HFFc6 (cell line): ENCODE measurements at regions not wholly inside any gene's neighbourhood (a gene's known extent, or its start where the extent isn't known, plus 50 kb on each side); places are given as distances from the start of the nearest gene placed in this dataset.

Experiments
- DNase-seq: peaks from one replicate; pipeline ENCODE4 v3.0.0-alpha.2; 2018
- H3K27ac Mint-ChIP-seq: 2 replicates; pipeline ENCODE4 v1.8.0; 2020; ENCODE audit warnings: mild to moderate bottlenecking, mixed read lengths
- H3K27me3 Mint-ChIP-seq: 2 replicates; pipeline ENCODE4 v1.8.0; 2021; ENCODE audit warnings: mild to moderate bottlenecking, moderate library complexity, mixed read lengths; ENCODE audit not compliant: insufficient read depth
- H3K36me3 Mint-ChIP-seq: 2 replicates; pipeline ENCODE4 v1.8.0; 2021; ENCODE audit warnings: low read depth, mixed read lengths
- H3K4me1 Mint-ChIP-seq: 2 replicates; pipeline ENCODE4 v1.8.0; 2020; ENCODE audit warnings: low read depth, mixed read lengths
- H3K4me3 Mint-ChIP-seq: 2 replicates; pipeline ENCODE4 v1.8.0; 2020; ENCODE audit warnings: mild to moderate bottlenecking, moderate library complexity, mixed read lengths
- H3K9me3 Mint-ChIP-seq: 2 replicates; pipeline ENCODE4 v1.8.0; 2020; ENCODE audit warnings: mild to moderate bottlenecking, mixed read lengths
- TF ChIP-seq, protein P1 (sequence below): fragments of 200-600 bp; sonication (generic); IDR thresholded peaks from 2 replicates; pipeline ENCODE4 v1.5.0; 2021; ENCODE audit warnings: antibody characterized with exemption, mild to moderate bottlenecking

DNA sequence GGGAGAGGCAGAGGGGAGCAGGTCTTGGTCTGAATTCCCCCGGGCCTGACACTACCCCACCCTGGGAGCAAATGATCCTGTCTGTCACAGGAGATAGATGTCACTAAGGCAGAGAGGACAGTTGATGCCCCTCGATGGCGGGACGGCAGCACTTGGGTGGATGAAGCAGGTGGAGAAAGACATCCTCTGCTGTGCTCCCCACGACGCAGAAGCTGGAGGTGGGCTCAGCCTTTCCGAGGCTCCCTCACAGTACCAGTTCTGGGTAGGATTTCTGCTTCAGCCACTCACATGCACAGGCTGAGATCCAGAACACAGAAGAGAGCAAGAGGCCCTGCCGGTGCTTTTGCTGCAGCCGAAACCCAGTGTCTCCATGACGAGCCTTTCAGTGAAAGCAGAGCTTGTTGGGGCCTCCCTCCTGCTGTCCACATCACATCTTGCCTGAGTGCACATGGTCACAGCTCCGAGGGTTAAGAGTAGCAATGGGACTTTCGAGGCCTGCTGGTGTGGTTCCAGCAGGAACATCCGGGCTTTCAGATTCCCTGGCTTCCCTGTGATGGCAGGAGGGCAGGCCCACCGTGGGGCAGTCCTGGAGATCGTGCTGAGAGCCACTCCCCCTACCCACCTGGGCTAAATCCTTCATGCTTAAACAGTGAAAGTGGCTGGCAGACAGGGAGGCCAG is 107.3 kb upstream of the PRR20G start:
- Mint-ChIP-seq H3K4me3 (no peak overlapping the region), H3K27me3 (peaks cover 60% of the 10 kb centered on the region), H3K27ac (no peak overlapping the region), H3K36me3 (no peaks in the 10 kb centered on the region), H3K9me3 (no peaks in the 10 kb centered on the region), H3K4me1 (0 out of 2 replicates have a peak, but pooled peaks cover 5% of the 10 kb centered on the region)
- DNase-seq = no peak
- TF ChIP-seq, protein P1, sequence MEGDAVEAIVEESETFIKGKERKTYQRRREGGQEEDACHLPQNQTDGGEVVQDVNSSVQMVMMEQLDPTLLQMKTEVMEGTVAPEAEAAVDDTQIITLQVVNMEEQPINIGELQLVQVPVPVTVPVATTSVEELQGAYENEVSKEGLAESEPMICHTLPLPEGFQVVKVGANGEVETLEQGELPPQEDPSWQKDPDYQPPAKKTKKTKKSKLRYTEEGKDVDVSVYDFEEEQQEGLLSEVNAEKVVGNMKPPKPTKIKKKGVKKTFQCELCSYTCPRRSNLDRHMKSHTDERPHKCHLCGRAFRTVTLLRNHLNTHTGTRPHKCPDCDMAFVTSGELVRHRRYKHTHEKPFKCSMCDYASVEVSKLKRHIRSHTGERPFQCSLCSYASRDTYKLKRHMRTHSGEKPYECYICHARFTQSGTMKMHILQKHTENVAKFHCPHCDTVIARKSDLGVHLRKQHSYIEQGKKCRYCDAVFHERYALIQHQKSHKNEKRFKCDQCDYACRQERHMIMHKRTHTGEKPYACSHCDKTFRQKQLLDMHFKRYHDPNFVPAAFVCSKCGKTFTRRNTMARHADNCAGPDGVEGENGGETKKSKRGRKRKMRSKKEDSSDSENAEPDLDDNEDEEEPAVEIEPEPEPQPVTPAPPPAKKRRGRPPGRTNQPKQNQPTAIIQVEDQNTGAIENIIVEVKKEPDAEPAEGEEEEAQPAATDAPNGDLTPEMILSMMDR = no peak

DNA sequence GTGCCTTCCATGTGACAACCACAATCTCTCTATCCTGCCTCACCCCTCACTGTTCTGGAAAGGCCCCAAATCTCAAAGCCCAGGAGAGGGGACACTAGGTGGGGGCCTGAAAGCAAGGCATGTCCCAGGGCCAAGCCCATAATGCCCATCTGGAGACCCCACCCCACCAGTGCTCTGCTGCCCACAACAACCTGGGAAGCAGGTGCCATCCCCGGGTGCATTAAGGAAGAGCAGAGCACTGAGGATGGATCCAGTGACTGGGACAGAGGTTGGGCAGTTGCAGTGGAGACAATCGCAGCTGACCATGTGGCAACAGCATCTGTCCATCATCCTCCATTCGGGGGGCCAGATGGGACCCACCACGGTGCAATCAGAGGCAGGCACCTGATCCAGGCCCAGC is 106.2 kb upstream of the PRR20G start:
- Mint-ChIP-seq H3K4me1 (peaks cover 12% of the 10 kb centered on the region), H3K9me3 (no peaks in the 10 kb centered on the region), H3K27ac (no peak overlapping the region), H3K4me3 (no peak overlapping the region), H3K36me3 (no peaks in the 10 kb centered on the region), H3K27me3 (peaks cover 65% of the 10 kb centered on the region)
- TF ChIP-seq, protein P1 = no peak
- no peak for DNase-seq

DNA sequence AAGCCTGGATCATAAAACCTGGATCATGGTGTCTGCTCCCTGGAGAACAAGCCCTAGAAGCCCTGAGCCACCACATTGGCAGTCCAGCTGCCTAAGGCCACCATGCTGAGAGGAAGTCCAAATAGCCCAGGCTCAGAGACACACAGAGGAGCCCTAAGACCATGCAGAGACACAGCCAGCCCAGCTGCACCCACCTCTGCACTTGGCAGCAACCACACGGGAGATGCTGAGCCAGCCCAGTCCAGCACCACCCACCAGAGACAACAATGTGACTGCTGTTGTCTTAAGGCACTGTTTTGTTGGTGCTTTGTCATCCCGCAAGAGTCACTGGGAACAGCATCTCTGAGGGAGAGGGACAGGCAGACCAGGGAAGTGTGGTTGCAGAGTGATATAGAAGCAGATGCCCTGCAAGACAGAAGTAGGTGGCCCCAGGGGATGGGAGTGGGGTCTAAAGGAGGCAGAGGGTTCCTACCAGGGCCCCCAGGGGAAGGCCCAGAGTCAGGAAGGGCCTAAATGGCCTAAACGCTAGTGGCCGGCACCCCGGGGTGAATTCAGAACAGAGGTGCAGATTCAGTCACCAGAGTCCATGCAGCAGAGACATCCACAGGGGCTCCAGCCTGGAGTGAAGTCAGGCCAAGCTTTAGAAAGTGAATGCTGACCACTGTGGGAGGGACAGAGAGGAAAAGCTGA is 105.4 kb upstream of the PRR20G start:
- no peak for DNase-seq
- H3K4me3 Mint-ChIP-seq = no peak overlapping the region
- TF ChIP-seq, protein P1 = no peak
- peaks cover 64% of the 10 kb centered on the region for H3K27me3 Mint-ChIP-seq
- H3K27ac Mint-ChIP-seq = no peak overlapping the region
- H3K36me3 Mint-ChIP-seq = no peaks in the 10 kb centered on the region
- peaks cover 12% of the 10 kb centered on the region for H3K4me1 Mint-ChIP-seq
- no peaks in the 10 kb centered on the region for H3K9me3 Mint-ChIP-seq

DNA sequence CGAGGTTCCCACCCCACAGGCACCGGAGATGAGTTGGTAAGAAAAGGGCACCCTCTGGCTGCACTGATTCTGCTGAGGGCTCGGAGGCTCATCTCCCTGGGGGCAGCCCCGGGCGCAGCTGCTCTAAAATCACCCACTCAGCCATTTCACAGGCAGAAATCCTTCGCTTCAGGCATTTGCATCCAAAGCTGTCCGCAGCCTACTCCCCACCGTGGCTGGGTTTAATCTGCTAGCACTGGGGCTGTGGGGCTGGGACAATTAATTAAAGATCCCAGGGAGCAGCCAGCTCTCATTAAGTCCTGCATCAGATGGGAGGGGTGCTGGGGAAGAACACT is 104.3 kb upstream of the PRR20G start:
- TF ChIP-seq, protein P1 = no peak
- Mint-ChIP-seq H3K27ac (no peak overlapping the region), H3K27me3 (peaks cover 62% of the 10 kb centered on the region), H3K4me3 (no peak overlapping the region), H3K36me3 (no peaks in the 10 kb centered on the region), H3K9me3 (no peaks in the 10 kb centered on the region), H3K4me1 (peaks cover 12% of the 10 kb centered on the region)
- no peak for DNase-seq

DNA sequence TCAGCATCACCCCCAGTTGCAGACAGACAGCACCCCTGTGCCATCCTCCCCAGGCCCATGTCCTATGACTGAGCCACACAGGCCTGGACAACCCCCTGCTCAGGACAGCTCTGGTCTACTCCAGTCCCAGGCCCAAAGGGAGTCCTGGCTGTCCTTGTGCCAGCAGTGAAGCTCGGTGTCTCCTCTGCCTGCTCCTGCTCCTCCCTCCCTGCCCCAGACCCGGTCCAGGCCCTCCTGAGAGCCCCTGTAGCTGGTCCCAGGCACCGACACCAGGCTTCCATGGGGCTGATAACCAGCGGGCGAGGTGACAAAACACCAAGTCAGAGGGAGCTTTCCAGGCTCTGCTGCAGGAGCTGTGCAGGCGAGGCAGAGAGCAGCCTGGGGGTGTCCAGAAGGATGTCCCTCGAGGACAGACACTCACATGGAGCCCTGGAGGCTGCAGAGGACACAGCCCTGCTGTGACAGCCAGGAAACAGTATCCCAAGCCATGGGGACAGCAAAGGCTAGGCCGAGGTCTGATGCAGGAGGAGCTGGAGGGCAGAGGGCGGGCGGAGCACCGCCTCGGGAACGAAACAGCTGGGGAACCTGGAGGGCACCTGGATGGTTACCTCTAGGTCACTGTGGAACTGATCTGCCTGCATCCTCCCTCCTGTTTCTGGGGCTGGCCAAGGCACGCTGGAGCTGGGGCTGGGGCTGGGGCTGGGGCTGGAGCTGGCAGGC is 103.8 kb upstream of the PRR20G start:
- no peak overlapping the region for H3K27ac Mint-ChIP-seq
- no peak for DNase-seq
- H3K36me3 Mint-ChIP-seq = no peaks in the 10 kb centered on the region
- TF ChIP-seq, protein P1 = no peak
- peaks cover 12% of the 10 kb centered on the region for H3K4me1 Mint-ChIP-seq
- H3K9me3 Mint-ChIP-seq = no peaks in the 10 kb centered on the region
- H3K27me3 Mint-ChIP-seq = peaks cover 61% of the 10 kb centered on the region
- no peak overlapping the region for H3K4me3 Mint-ChIP-seq
